ENCODE measurements at regions not wholly inside any gene's neighbourhood (a gene's known extent, or its start where the extent isn't known, plus 50 kb on each side); places are given as distances from the start of the nearest gene placed in this dataset.

DNA sequence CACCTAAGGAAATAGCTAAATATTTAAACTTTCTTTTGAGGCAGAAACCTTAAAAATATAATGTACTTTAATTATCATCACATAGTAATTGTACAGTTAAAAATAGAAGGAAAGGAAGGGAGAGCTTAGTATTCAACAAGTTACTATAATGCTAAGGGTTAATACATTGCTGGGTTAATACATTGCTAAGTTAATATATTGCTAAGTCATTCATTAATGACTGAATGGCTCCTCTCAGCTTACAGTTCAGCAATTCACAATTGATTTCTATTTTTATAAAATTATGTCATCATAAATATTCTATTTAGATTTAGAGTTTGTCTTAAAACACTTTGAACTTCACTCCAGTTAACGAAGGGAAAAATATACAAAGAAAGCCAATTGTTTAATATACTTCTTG is 207.9 kb downstream of the BMP4 start:
- H3K9me3 ChIP-seq (ENCODE audit: control insufficient read depth, insufficient read depth, low read length), result no peaks in the 10 kb centered on the region

GRCh38 chr14:53744857-53745256 is 211.8 kb downstream of the BMP4 start:
- Histone ChIP-seq H3K4me1 (ENCODE audit: control insufficient read depth, low read length) (no peaks in the 10 kb centered on the region), H3F3A (ENCODE audit: control insufficient read depth, insufficient read depth) (no peaks in the 10 kb centered on the region), H3K4me3 (ENCODE audit: low read length) (no peak overlapping the region), H3K36me3 (ENCODE audit: control insufficient read depth, low read length) (no peaks in the 10 kb centered on the region), H3K9me2 (replicated peaks; ENCODE audit: control insufficient read depth, low read length) (no peaks in the 10 kb centered on the region), H3K4me2 (ENCODE audit: low read length) (no peak overlapping the region), H3K9me3 (ENCODE audit: control insufficient read depth, insufficient read depth, low read length) (no peaks in the 10 kb centered on the region), H3K27me3 (ENCODE audit: control insufficient read depth, low read length) (no peaks in the 10 kb centered on the region), H4K20me1 (ENCODE audit: control insufficient read depth, insufficient read depth, low read depth, low read length) (no peaks in the 10 kb centered on the region), H3K79me2 (ENCODE audit: control insufficient read depth, low read length) (no peaks in the 10 kb centered on the region), H3K27ac (ENCODE audit: low read depth, low read length) (no peak overlapping the region)
- TF ChIP-seq, protein P1, sequence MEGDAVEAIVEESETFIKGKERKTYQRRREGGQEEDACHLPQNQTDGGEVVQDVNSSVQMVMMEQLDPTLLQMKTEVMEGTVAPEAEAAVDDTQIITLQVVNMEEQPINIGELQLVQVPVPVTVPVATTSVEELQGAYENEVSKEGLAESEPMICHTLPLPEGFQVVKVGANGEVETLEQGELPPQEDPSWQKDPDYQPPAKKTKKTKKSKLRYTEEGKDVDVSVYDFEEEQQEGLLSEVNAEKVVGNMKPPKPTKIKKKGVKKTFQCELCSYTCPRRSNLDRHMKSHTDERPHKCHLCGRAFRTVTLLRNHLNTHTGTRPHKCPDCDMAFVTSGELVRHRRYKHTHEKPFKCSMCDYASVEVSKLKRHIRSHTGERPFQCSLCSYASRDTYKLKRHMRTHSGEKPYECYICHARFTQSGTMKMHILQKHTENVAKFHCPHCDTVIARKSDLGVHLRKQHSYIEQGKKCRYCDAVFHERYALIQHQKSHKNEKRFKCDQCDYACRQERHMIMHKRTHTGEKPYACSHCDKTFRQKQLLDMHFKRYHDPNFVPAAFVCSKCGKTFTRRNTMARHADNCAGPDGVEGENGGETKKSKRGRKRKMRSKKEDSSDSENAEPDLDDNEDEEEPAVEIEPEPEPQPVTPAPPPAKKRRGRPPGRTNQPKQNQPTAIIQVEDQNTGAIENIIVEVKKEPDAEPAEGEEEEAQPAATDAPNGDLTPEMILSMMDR (IDR thresholded peaks at IDR 0.05; ENCODE audit: low read depth, low read length, poor library complexity, severe bottlenecking), result no peak
- TF ChIP-seq EZH2phosphoT487 (IDR thresholded peaks at IDR 0.05; ENCODE audit: borderline replicate concordance, low read length), result no peak

More for the DNA sequence above, 207.9 kb downstream of the BMP4 start:
- Histone ChIP-seq H3F3A (ENCODE audit: control insufficient read depth, insufficient read depth) (no peaks in the 10 kb centered on the region), H4K20me1 (ENCODE audit: control insufficient read depth, insufficient read depth, low read depth, low read length) (no peaks in the 10 kb centered on the region), H3K27me3 (ENCODE audit: control insufficient read depth, low read length) (no peaks in the 10 kb centered on the region), H3K9me2 (replicated peaks; ENCODE audit: control insufficient read depth, low read length) (no peaks in the 10 kb centered on the region), H3K79me2 (ENCODE audit: control insufficient read depth, low read length) (no peaks in the 10 kb centered on the region), H3K4me3 (ENCODE audit: low read length) (no peak overlapping the region), H3K4me1 (ENCODE audit: control insufficient read depth, low read length) (no peaks in the 10 kb centered on the region), H3K36me3 (ENCODE audit: control insufficient read depth, low read length) (no peaks in the 10 kb centered on the region), H3K27ac (ENCODE audit: low read depth, low read length) (no peak overlapping the region), H3K4me2 (ENCODE audit: low read length) (no peak overlapping the region)
- TF ChIP-seq EZH2phosphoT487 (IDR thresholded peaks at IDR 0.05; ENCODE audit: borderline replicate concordance, low read length), result no peak
- TF ChIP-seq, protein P1 (IDR thresholded peaks at IDR 0.05; ENCODE audit: low read depth, low read length, poor library complexity, severe bottlenecking), result no peak

DNA sequence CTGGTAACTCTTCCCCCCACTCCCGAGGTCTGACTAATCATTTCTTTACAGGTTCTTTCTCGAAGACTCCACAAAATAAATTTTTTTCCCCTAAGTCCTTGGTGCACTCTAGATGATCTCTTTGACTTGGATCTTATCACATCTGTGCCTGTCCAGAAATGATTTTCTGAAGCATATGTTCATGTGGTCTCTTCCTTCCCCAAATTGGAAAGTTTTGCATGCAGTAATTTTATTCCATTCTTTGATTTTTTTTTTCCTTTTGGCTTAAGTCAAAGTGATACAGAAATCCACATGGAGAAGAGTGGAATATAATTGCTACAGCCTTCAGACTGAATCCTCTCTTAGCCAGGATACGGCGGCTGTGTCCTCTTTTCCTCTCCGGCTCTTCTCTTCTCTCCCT is 213.3 kb downstream of the BMP4 start:
- Histone ChIP-seq H3K79me2 (ENCODE audit: control insufficient read depth, low read length) (no peaks in the 10 kb centered on the region), H3K9me2 (replicated peaks; ENCODE audit: control insufficient read depth, low read length) (no peaks in the 10 kb centered on the region), H3F3A (ENCODE audit: control insufficient read depth, insufficient read depth) (no peaks in the 10 kb centered on the region), H3K27ac (ENCODE audit: low read depth, low read length) (no peak overlapping the region), H4K20me1 (ENCODE audit: control insufficient read depth, insufficient read depth, low read depth, low read length) (no peaks in the 10 kb centered on the region), H3K9me3 (ENCODE audit: control insufficient read depth, insufficient read depth, low read length) (no peaks in the 10 kb centered on the region), H3K36me3 (ENCODE audit: control insufficient read depth, low read length) (no peaks in the 10 kb centered on the region), H3K4me2 (ENCODE audit: low read length) (no peak overlapping the region), H3K4me1 (ENCODE audit: control insufficient read depth, low read length) (no peaks in the 10 kb centered on the region), H3K4me3 (ENCODE audit: low read length) (no peak overlapping the region), H3K27me3 (ENCODE audit: control insufficient read depth, low read length) (no peaks in the 10 kb centered on the region)
- TF ChIP-seq, protein P1 (IDR thresholded peaks at IDR 0.05; ENCODE audit: low read depth, low read length, poor library complexity, severe bottlenecking), result no peak
- no peak for TF ChIP-seq EZH2phosphoT487 (IDR thresholded peaks at IDR 0.05; ENCODE audit: borderline replicate concordance, low read length)

DNA sequence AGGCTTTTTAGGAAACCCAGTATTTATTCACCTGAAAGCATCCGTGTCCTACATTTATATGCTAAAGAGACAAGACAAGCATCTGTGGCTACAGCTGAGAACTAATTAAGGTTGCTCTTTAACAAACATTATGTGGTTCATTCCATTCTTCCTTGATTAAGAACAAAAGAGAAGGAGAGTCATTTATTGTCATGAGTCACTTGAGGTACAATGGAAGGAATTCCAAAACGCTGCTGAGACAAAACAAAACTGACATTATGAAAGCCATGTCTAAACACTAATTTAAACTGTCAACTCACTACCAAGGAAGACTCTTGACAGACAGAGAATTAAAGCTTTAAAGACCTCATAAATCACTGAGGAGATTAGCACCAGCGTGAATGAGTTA is 214.4 kb downstream of the BMP4 start:
- no peak overlapping the region for H3K4me2 ChIP-seq (ENCODE audit: low read length)
- no peaks in the 10 kb centered on the region for H4K20me1 ChIP-seq (ENCODE audit: control insufficient read depth, insufficient read depth, low read depth, low read length)
- H3K27ac ChIP-seq (ENCODE audit: low read depth, low read length), result no peak overlapping the region
- H3K9me3 ChIP-seq (ENCODE audit: control insufficient read depth, insufficient read depth, low read length), result no peaks in the 10 kb centered on the region
- H3K4me1 ChIP-seq (ENCODE audit: control insufficient read depth, low read length), result no peaks in the 10 kb centered on the region
- no peaks in the 10 kb centered on the region for H3K36me3 ChIP-seq (ENCODE audit: control insufficient read depth, low read length)
- H3F3A ChIP-seq (ENCODE audit: control insufficient read depth, insufficient read depth), result no peaks in the 10 kb centered on the region
- H3K27me3 ChIP-seq (ENCODE audit: control insufficient read depth, low read length), result no peaks in the 10 kb centered on the region
- TF ChIP-seq, protein P1 (IDR thresholded peaks at IDR 0.05; ENCODE audit: low read depth, low read length, poor library complexity, severe bottlenecking), result no peak
- no peak for TF ChIP-seq EZH2phosphoT487 (IDR thresholded peaks at IDR 0.05; ENCODE audit: borderline replicate concordance, low read length)
- no peak overlapping the region for H3K4me3 ChIP-seq (ENCODE audit: low read length)
- H3K79me2 ChIP-seq (ENCODE audit: control insufficient read depth, low read length), result no peaks in the 10 kb centered on the region
- H3K9me2 ChIP-seq (replicated peaks; ENCODE audit: control insufficient read depth, low read length), result no peaks in the 10 kb centered on the region

All from DOHH2 (cell line).